Stimulated activated CD8-positive, alpha-beta memory T cell treated with anti-CD3 and anti-CD28 coated beads, Interleukin-4, amount 100 ng/mL, for 24 hours (primary cell): ENCODE measurements at regions not wholly inside any gene's neighbourhood (a gene's known extent, or its start where the extent isn't known, plus 50 kb on each side); places are given as distances from the start of the nearest gene placed in this dataset.

ENCODE experiments used
- DNase-seq: peaks from one replicate; pipeline ENCODE4 v3.0.0-alpha.2; 2020; ENCODE audit warnings: low read depth

DNA sequence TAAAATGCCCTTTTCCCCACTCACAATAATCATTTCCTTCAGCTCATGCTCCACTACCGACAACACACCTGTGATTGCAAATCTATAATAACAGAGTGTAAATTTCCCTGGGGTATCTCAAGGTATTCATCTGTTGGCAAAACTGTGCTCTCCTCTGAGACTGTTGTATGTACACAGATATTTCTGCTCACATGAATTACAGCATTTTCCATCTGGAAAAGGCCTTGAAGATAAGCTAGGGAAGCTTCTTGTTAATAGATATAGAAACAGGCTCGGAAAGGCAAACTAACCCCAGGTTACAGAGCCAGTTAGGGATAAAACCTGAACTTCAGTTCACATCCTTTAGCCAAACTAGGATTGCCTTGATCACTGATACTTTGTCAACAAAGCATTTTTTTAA lies 210.4 kb upstream of the KRR1 start:
- DNase-seq, result no peak

DNA sequence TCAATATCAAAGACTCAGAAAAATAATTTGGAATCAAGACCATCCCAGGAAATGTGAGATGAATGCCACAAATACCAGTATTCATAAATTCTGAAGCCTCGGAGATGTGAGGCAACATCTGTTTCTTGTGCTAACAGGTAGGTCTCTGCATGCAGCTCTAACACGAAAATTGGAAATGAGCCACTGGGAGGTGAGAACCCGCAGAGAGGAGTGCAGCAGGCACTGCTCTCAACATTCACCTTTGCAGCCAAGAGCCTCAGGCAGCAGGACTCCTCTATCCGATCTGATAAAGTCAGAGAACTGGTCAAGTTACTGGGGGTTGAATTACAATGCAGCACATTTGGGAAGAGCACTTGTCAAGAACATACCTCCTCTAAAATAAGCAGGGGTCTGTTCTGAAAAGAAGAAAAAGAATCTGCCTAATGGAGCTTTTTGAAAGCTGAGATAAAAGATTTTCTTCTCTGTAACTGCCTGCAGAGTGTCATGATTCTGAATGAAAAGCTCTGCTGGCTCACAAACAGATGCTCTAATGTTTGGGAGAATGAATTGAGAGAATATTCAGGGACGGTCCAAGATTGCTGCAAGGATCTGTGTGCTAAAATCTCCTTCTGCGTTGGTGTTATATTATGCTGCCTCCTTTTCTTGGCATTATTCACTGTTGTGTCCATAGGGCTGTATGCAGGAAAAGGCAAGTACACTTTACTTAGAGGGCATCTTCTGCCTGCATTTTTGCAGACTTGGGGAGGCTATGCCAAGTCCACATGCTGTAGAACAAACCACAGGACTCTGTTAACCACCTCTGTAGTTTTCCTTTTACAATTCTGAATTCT lies 209.6 kb upstream of the KRR1 start:
- DNase-seq, result no peak

DNA sequence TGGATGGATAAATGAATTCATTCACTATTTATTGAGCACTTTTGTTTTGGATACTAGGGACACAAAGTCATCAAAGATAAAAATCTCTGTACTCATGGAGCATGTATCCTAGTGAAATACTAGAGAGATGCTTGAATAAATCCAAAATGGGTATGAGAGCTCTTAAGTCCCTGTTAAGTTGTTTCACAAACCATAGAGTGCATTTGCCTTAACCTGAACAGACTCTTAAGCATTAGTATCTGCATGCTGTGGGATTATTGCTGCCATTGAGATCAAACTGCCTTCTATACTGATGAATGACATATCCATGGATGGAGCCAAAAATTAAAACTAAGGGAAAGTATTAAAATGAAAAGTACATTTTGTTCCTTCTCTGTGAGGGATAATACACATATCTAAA lies 206.5 kb upstream of the KRR1 start:
- DNase-seq, result no peak

DNA sequence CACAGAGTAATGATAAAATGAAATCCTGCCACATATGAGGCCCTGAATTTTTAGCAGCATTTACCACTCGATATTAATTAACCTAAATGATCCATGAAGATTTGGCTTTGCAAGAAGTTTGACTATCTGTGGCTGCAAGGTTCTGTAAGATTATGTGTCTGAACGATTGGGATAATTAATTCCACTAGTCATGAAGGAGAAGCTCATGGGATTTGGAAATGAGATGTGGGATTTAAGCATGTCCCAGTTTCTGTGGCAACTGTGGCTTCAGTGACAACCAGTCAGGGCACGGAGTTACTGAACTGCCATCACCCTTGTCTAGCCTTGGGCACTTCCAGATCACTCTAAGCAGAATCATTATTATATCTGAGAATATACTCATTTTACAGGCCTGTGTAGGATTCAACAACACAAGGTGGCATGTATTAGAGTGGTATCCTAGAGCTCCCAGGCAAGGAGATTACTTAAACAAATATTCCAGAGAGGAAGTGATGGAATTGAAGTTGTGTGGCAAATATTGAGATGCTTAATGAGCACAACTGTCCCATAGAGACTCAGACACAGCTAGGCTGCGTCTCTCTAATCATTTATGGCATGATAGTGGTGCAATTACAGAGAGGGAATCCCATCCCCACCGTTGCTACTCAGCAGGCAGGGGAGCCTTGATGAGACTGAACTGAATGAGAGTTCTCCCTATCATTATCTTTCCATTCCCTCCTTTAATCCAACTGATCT lies 205.0 kb upstream of the KRR1 start:
- DNase-seq, result no peak

DNA sequence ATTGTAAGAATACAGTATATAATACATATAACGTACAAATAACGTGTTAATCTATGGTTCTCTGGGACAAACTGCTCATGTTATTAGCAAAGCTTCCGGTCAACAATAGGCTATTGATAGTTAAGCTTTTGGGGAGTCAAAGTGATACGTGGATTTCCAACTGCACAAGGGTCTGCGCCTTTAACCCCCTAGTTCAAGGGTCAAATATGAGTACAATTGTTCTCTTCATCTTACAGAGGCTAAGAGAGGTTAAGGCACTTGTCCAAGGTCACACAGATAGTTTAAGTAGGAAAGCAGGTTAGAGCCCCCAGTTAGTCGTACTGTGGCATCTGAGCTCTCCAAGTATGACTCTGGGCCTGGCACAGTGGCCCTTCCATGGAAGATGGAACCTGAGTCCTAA lies 204.3 kb upstream of the KRR1 start:
- no peak for DNase-seq

DNA sequence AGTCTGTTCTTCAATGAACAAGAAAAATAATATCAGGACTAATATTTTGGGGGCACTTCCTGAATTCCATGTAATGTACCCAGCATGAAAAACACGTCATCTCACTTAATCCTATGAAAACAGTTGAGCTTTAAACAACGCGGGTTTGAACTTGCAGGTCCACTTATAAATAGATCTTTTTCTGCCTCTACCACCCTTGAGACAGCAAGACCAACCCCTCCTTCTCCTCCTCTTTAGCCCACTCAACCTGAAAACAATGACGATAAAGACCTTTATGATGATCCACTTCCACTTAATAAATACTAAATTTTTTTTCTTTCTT lies 203.9 kb upstream of the KRR1 start:
- no peak for DNase-seq

DNA sequence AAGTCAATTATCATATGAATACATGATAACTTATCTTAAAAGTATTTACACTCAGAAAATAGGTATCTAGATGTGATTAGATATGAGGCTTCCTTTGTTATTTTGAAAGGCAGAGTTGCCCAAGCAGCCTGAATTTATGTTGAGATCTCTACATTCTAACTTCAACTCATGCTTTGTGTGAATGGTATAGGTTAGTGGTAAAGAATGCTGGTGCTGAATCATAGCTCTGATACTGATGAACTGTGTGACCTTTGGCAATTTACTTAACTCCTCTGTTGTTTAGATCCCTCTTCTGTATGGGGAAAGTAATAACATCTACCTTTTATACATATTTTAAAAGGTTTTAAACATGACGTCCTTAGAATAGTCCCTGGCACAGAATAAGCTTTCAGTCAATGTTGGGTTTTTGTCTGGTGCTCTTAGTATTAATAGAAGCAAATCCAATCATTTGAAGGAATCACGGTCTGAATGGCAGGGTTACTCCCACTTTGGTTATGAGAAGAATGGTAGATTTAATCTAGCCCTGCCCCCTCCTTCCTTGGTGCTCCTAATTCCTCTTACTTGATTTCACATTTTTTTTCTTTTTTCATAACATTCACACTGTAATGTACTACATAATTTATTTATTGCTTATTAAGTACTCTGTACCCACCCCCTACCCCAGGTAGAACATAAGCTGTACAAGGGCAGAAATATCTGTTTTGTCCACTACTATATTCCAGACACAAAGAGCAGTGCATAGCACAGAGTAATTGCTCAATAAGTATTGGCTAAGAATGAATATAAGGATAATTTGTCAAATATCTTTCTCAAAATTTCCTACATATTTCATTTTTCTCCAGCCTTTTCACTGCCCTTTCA lies 203.3 kb upstream of the KRR1 start:
- no peak for DNase-seq

DNA sequence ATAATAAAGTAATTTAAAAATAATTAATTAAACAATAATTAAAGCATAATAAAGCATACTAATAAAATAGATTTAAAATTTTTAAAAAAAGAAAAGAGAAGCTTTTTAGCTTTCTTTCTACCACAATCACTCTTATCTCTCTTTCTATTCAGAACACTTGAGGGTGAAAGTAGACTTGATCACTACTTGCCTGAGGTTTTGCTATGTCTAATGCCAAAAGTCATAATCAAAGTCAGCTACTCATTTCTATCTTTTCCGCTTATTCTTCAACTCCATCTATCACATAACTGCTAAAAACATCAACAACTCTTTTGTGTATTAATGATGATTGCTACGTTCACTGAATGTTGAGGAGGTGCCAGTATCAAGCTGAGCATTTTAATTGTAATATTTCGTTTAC lies 202.0 kb upstream of the KRR1 start:
- no peak for DNase-seq

DNA sequence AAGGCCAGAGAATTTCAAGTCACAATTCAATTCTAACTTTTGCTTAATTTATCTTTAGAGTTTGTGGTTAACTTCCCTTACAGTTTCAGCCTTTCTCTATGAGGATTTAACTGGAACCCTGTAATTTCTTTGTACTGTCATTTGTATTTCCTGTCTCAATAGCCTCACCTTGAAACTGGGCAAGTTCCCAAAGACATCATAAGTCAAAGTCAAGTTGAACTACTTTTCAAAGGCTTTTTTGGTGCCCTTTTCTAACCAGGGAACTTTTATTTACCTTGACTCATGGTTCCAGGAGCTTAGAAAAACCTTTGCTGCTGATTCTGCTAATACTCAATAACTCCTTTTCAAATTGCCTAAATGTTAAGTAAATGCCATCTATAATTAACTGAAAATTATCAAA lies 200.8 kb upstream of the KRR1 start:
- DNase-seq, result no peak

DNA sequence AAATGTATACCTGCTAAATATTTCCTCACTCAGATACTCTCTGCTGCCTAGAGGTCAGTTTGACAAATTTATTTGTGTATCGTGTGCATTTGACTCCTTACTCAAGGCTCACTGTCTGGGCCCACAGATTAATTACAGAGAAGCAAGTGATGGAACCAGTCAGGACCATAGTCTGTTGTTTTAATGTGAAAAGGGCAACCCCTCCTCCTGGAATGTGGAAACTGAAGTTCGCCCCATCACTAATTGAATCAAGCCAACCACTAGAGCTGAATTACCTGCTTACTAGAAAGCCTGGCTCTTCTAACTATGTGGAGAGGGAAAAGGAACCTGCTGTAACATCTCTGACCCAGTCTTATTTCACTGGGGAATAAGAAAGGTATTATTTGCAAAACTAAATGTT lies 199.9 kb upstream of the KRR1 start:
- no peak for DNase-seq

DNA sequence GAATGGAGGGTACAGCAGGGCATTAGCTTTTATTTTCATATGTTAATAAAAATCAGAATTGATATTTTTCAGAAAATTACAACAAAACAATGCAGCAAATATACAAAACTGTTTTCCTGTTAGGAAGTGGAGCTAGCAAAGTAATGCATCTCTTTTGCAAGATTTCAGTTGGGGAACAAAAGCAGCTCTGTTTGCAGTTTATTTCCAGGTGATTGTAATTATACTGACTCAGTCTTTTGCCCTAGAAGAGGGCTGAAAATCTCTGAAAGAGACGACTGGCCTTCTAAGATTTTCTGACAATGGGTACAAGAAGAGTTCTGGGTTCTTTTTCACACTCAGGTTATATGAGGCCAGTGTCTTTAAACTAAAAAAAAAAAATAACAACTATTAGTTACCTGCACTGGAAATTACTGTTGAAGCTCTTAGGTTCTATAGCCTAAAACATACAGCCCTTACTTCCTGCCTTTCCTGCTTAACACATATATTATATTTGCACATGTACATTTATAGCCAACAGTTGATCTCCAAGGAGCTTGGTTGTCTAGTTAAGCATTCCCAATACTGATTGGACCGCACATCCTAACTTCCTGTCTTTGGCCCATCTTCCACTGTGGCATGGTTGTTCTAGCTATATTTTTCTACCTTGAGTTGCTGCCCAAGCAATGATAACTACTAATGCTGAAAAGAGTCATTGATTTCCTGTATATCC lies 199.1 kb upstream of the KRR1 start:
- DNase-seq, result no peak

DNA sequence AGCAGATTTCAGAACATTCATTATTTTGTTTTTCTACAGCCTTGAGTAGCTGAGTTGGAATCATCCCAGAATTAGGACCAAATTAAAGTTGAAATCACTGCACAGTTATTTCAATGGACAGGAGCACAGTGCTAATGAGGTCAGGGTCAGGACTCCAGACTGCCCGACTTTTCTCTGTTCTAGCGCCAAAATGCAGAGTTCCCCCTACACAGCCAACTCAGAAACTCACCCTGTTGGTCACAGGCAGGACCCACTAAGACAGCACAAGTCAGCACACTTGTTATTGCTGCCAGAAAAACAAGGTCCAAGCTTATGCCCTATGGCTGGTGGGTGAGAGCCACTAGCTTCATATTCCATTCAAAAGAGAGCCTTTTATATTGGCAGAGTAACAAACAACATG lies 198.1 kb upstream of the KRR1 start:
- DNase-seq, result no peak

DNA sequence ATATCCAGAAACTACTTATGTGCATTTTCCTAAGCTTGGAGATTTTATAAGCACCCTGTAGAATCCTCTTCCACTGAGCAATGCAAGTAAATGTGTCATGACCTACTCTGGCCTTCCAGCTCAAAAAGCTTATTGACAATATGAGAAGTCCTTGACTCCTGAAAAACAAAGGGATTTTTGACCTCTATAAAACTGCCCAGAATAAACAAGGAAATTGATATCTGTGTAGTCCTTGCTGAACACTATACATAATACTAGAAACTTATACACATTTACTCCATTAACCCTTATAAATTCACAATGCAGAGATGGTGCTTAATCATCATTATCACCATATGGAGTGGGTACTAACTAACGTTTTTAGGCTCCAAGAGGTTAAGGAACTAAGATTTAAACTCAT lies 197.4 kb upstream of the KRR1 start:
- DNase-seq, result no peak

DNA sequence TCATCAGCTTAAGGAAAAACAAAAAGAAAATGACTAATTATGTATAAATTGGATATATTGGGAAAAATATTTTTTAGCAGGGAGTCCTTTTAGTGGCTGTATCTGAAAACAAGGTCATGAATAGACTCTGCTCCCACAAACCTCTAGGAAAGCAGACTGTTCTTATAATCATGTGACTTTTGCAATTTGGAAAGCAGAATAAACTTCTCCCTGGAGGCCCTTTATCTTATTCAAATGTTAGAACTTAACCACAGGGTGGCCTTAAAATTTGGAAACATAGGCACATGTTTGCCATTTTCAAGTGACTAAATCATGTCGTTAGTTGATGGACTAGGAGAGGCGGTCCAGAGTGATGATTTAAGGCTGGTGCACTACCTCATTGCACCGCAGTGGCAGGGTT lies 196.6 kb upstream of the KRR1 start:
- DNase-seq, result no peak

DNA sequence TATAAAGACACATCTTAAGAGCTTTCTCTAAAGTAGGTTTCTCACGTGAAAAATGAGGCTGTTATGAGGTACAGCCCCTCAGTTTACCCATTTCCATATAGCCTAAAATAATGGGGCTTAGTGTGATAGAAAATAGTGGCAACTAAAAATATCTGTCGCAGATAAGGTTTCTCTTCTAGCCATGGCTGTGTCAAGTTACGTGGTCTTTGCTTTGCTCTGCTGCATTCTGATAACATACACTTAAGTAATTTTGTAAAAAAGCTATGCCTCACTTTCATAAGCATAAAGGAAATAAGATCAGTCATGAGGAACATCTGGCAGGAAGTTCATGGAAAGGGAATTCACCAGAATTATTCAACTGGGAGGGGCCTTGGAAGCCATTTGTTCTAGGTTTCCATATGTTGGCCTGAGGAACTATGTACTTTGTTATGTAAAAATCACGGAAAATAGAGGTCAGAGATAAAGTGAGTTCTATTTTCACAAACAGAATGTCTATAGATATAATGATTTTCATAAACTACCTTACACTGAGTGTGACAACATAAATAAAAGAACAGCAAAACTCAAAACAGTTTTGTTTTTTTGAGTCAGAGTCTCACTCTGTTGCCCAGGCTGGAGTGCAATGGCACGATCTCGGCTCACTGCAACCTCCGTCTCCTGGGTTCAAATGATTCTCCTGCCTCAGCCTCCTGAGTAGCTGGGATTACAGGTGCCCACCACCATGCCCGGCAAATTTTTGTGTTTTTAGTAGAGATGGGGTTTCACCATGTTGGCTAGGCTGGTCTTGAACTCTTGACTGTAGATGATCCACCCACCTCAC lies 195.6 kb upstream of the KRR1 start:
- no peak for DNase-seq

DNA sequence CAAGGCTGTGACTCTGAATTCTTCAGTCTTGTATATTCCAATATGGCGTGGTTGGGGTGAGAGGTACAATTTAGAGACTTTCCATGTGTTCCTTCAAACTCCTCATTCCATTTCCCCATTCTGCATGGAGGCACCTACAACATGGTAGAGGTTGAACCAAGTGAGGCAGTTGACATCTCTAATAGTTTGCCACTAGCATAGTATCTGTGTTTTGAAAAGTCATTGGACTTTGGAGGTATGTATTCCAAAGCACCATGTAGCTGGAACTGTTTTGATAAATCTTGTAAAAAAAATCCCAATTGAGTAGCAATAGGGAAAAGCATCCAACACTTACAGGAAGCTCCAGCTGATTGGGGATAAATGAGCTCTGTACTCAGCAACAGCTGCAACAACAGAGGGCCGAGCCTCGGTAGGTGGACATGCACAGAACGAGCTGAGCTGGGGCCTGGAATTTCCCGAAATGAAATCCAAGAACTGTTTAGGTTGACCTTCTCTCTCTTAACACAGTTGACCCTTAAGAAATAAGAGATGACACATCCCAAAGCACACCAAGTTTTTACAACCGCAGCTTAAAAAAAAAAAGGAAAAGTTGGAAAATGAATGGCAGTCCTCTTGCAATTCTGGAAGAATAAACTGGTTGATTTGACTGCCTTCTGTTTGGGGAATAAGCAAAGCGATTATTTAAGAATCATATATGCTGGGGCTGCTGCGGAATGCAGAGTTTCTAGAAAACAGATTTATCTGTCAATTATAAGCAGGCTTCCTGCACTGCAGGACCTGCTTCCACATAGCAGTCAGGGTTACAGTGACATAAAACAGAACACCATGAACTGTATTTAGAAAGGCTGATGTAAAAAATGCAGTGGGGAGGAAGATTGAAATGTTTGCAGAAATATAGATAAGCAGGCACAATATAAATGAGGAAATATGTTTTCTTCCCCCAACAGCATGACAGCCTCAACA lies 194.6 kb upstream of the KRR1 start:
- DNase-seq, result no peak

DNA sequence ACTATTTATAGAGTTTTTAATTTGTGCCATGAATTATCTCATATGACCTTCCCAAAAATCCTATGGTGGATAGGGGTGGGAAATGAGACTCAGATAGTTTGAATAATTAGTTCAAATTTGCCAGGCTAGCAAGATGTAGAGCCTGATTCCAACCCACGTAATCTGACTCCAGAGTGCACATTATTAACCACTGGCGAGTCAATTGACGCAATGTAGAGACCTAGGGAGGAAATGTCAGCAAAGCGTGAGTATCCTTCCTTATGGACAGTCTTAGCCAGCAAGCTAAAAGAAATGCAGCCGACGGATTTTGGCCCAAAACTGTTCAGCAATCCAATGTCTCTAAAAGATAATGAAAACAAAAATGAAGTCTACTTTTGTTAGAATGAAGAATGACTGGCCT lies 193.3 kb upstream of the KRR1 start:
- no peak for DNase-seq

DNA sequence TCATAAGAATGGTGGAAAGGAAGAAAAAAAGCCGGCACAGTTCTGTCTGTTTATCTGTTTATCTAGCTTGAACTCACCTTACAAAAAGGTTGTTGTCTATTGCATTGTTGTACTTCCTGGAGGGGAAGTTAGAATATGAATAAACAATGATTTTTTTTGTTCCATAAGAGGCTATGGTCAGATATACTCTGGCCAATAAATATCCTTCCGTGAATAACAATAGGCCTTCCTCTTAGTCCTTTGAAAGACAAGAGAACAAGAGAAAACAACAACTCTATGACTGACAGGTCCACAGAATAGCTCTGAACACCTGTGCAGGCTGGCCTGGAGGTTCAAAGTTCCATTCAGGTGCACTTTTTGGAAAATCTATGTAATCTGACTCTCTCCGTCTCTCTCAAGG lies 192.8 kb upstream of the KRR1 start:
- no peak for DNase-seq

DNA sequence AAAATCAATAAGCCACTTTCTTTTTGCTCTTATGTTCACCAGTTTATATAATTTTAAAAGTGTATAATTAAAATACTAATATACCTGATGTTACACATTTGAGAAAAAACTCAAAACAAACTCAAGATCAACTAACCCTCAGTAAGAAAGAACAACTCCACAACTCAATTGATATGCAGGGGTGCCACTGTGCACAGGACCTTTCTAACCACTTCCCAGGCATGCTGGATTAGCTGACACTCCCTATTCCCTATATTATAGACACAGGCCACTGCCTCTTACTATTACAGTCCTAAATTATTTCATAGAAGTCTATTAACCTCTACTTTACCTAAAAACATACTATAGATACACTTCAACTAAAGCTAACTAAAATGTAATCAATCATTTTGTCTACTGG lies 191.7 kb upstream of the KRR1 start:
- DNase-seq, result no peak

DNA sequence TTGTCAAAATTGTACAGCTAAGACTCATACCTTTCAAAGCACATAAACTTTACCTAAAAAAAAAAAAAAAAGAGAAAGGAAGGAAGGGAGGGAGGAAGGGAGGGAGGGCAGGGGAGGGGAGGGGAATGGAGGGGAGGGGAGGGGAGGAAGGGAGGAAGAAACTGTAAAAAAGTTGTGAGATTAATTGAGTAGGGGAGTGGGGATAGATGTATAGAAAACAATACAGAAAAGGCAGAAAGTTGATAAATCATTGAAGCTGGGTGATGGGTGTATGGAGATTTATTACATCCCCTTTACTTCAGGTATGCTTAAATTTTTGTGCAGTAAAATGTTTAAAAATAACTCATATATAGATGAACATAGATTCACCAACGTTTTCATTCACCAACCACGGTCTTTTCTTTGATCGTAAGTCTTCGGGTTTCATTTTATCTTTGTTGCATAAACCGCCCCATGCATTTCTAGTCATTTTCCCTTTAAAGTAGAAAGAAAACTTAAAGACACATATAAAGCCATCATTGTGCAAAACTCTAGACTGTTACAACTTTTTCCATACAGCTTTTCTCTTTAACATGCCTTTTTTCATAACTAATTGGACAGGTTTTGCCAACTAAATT lies 191.2 kb upstream of the KRR1 start:
- DNase-seq, result no peak
